ENCODE measurements at regions not wholly inside any gene's neighbourhood (a gene's known extent, or its start where the extent isn't known, plus 50 kb on each side); places are given as distances from the start of the nearest gene placed in this dataset.
A peak's percentile ranks its signal among the peaks of the same experiment; 100 is the strongest.

GRCh38 chr2:205937211-205937610 lies 148.8 kb downstream of the INO80D start:
- DNase-seq = no peak

DNA sequence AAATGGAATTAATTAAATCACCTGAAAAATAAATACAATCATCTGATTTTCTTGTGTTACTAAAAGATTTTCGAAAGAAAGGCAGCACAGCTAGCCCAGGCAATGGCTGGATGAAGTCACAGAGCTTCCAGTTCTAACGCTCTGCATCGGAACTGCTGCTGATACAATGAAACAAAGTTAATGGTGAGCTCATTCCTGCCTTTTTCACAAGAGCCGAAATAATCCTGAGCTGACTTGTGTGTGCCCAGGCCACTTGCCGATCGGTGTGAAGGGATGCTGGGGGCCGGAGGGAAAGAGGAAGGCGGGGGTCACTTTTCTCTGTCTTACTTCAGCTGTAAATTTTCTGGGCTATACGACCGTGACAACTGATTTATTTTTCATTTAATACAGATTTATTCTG lies 149.5 kb downstream of the INO80D start:
- DNase-seq = no peak

GRCh38 chr2:205934443-205934842 lies 151.5 kb downstream of the INO80D start:
- no peak for DNase-seq

DNA sequence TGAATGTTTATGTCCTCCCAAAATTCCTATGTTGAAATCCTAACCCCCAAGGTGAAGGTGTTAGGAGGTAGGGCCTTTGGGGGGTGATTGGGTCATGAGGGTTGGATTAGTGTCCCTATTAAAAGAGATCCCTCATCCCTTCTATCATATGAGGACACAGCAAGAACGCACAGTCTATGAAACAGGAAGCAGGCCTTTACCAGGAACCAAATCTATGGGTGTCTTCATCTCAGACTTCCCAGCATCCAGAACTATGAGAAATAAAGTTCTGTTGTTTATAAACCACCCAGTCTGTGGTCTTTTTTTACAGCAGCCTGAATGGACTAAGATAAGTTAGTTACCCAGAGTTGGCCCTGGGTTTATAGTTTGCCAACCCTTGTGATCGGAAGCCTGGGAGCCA lies 153.1 kb downstream of the INO80D start:
- no peak for DNase-seq

DNA sequence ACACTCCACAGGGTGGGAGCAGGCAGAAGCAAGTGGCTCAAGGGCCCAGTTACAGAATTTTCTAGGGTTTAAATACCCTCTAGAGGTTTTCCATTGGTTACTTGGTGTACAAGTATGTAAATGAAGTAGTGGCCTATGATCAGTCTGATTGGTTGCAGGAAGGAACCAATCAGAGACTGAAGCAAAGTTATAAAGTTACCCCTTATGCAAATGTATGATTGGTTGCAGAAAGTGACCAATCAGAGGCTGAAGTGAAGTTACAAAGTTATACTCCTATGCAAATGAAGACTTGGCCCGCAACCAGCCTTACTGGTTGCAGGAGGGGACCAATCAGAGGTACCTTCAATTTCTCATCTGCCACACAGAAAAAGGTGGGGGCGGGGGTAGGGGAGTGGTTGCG lies 154.6 kb downstream of the INO80D start:
- no peak for DNase-seq

DNA sequence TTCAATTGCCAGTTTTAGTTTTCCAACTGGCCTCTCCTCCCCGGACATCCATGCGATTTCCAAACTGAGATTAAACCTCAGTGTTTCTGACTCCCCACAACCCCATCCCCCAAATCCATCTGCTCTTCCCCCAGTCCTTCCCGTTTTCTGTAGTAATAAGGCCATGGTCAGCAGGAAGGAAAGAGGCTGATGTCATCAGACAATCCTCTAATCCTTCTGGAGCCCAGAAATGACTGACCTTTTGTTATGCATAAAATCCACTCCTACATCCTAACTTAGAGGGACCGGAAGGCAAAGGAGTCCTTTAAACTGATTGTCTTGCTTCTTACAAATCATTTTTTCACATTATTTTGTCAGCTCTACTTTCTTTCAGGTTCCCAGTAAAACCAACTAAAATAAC lies 155.8 kb downstream of the INO80D start:
- peak; percentile 59 for DNase-seq

GRCh38 chr2:205929246-205929942 lies 156.6 kb downstream of the INO80D start:
- DNase-seq = no peak

DNA sequence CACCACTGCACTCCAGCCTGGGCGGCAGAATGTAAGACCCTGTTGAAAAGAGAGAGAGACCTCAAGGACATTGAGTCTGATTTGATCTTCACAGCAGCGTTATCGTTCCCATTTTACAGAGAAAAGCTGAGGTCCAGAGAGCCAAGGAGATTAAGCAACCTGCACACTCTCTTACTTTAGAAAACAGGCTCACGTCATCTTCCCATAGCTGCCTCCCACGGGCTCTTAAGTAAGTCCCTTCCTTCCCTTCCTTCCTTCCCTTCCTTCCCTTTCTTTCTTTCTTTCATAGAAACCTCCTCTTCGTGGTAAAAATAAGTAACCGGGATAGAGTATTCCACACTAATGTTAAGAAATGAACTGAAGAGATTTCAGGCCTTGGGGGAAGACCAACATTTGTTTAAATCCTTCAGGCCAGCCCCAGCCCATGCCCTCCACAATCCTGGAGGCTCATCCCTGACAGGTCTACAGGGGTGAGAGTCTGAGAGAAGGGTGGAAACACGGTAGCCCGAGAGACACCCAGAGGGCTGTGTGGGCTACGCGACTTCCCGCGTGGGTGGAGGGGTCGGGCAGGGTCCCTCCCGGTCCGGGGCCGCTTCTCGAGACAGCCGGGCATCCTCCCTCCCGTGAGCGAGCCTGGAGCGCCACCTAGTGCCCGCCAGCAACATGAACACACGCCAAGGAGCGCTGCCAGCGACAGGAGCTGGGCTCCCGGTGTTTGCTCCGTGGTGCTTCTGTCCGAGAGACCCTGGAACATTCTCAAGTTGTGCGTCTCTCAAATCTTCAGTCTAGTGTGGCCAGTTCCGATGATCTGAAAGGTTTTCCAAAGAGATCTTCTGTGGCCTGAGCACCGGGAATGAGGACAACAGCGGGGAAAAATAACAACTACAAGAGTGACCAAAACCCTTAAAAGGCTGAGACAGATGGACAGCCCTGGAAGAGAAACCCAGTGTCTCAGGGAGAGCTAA lies 160.3 kb downstream of the INO80D start:
- peak; percentile 64 for DNase-seq

DNA sequence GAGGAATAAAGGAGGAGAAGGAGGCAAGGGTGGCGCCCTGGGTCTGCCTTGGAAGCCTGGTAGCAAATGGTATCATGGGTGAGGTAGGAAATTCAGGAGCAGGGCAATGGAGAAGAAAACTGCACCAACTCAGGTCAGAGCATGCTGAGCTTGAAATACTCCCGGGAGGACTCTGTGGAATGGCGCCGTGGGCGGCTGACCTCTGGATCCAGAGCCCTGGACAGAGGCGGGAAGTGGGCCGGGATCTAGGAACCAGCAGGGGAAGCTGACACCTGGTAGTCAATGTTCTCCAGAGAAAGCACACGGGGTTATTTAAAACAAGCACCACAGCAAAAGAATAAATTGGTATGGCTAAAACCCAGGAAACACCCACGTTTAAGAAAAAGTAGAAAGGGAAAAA lies 161.3 kb downstream of the INO80D start:
- no peak for DNase-seq

DNA sequence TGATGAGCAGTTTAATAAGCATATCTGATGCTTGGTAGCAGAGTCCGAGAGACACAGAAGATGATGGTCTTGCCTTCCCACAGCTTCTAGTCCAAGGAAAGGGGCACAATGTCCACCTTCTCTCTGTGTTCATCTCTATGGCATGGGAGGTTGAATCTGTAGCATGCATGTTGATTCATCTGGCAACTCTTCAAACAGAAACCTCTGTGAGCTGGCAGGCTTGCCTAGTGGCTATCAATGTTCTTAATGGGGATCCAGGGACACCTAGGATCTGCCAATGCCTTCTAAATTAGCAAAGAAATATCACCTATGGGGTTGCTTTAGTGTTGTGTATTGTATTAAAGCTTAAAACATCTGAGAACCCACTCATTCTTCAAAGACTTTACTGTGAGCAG lies 170.8 kb downstream of the INO80D start:
- DNase-seq = no peak

DNA sequence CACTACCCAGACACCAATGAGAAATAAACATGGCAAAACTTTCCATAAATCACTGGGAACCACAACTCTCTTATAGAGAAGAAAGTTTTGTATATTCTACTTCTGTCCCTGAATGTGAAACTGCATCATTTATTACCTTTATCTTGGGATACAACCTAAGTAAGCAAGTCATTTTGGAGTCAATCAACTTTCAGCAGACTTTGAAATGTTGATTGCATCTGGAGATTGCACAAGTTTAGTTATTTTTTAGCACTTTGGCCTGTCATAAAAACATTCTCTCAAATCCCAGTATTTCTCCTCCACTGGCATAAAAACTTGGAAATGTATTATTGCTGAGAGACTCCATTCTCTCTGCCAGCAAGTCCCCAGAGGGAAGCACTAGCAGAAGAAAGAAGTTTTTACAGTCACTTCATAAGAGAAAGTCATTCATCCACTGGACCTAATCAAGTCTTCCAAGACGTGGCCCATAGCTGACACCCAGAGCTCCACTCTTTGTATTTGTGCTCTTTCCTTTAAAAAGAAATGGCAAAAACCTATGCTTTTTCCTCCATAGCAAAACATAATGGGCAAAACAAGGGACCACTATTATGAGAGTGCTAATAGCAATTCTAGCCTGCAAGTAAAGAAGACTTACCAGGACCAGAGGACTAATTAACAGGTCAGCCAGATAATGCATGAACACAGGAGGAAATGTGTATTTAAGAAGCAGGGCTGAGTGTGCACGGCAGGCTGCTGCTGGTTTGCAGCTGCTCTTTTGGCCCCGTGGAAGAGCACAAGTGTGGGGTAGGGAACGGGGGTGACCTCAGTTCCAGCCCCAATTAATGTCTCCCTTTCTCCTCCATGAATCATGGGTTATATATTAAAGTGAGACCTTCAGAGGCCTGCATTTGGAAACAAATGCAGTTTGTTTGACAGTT lies 171.5 kb downstream of the INO80D start:
- DNase-seq = no peak

GRCh38 chr2:205913668-205914067 lies 172.3 kb downstream of the INO80D start:
- DNase-seq = no peak

- no peak for DNase-seq
These were observed 174.7 kb downstream of the INO80D start for GRCh38 chr2:205911306-205911705.

- DNase-seq = peak; percentile 31
These were observed 176.8 kb downstream of the INO80D start for GRCh38 chr2:205909184-205909572.

DNA sequence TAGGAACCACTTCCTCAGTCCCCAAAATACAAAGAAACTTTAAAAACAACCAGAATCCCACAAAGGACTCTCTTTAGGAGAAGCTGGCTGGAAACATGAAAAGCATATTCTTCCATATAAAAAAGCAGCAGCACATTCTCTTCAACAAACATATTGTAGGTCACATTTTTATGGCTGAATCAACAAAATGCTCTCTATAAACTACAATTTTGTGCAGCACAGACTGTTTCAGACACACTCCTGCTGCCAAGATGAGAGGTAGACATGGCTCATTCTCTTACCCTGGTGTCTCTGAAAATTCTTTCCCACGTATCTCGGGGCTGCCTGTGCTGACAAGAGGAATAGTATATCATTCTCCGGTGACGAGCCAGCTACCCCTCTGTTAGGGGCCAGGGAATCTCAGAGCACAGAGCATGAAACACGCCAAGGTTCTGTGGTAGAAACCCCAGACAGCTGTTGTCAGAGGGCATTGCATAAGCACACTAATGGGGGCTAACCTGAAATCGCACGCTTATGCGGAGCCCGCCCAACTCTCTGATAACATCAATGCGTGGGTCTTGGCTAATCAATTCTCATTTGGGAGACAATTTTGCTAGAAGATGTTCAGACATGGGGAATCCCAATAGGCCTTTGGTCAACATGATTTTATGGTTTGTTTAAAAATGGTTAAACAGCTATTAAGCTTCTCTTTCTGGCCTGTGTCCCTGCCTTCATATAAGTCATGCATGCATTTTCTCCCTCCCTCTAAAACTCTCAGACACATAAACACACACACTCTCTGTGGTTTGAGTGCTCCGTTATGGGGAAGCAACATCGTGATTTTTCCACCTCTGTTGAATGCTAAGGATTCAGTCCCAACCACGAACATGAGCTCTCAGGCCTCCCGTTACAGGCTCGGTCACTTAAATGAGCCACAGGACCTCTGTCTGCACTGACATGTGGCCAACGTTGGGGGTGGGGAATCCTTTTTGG lies 177.5 kb downstream of the INO80D start:
- peak; percentile 91 for DNase-seq

DNA sequence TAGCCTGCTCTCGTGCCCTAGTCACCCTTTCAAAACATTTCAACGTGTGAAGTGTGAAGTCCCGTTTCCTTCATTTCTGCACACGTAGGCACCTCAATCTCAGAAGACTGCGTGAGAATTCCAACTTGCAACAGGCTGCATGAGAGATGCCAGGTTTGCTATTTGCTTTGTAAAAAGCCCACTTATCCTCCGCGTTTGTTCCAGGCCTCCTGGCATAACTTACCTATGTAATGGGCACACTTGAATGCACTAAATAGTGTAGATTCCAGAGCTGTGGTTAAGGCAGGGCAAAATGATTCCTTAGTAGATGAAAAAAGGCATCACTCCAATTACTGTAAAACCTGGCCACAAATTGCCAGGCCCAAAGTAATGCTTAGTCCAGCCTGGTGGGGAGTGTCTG lies 179.6 kb downstream of the INO80D start:
- DNase-seq = no peak

DNA sequence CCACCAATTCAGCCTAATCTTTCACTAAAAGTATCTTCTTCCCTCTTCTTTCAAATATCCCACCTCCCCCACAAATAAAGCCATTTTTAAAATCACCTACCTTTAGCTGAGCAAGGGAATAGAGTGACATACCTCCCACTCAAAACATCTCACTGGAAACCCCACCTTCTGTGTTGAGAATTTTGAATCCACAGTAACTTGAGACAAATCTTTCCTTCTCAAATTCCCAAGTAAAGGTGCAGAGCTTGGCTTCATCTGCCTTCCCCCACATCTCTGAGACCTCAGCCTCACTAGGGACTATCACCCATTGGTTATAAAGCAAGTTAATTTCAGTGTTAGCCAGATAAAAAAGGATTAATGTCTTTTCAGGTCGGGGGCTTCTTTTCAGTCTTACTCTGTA lies 180.4 kb downstream of the INO80D start:
- DNase-seq = no peak

- no peak for DNase-seq
These were observed 181.1 kb downstream of the INO80D start for GRCh38 chr2:205904873-205905272.

- DNase-seq = no peak
These were observed 182.3 kb downstream of the INO80D start for GRCh38 chr2:205903549-205904129.

DNA sequence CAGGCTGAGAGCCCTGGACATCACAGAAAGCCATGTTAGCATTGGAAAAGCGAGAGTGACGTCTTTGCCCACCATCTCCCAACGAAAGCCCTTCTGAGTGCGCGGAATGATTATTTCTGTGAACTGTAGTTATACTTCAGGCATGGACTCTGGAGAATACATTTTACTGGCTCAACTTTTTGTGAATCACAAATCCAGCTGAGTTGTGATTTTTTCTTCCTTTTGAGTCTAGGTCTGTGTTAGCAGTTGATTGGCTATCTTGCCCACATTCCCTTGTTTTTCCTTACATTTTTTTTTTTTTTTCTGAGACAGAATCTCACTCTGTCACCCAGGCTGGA lies 183.1 kb downstream of the INO80D start:
- no peak for DNase-seq

GRCh38 chr2:205902041-205902899 lies 183.7 kb downstream of the INO80D start:
- peak; percentile 28 for DNase-seq
